OCI-LY3 (cell line): ENCODE measurements at regions not wholly inside any gene's neighbourhood (a gene's known extent, or its start where the extent isn't known, plus 50 kb on each side); places are given as distances from the start of the nearest gene placed in this dataset.

ENCODE experiments used
- H2AFZ ChIP-seq: fragments of 200-600, 300-600 bp; shearing (Covaris generic); 2 replicates; pipeline ENCODE4 v1.6.0; 2014; ENCODE audit warnings: antibody characterized with exemption, low read depth, low read length
- H3K27ac ChIP-seq: fragments of 200-600, 300-600 bp; sonication (generic); 2 replicates; pipeline ENCODE4 v1.5.1; 2014; ENCODE audit warnings: mild to moderate bottlenecking, low read length, moderate library complexity, mixed read lengths
- H3K27me3 ChIP-seq: fragments of 200-600, 300-600 bp; sonication (generic); 2 replicates; pipeline ENCODE4 v1.6.1; 2014; ENCODE audit warnings: low read depth, low read length, mixed read lengths
- H3K36me3 ChIP-seq: fragments of 200-600, 300-600 bp; sonication (generic); replicated peaks from 2 replicates; pipeline ENCODE3; 2014; ENCODE audit warnings: low read depth, low read length, mixed read lengths
- H3K4me1 ChIP-seq: fragments of 300-600, 200-600 bp; sonication (generic); 2 replicates; pipeline ENCODE4 v1.6.1; 2014; ENCODE audit warnings: low read length, mixed read lengths
- H3K4me2 ChIP-seq: fragments of 200-600, 300-600 bp; sonication (generic); 2 replicates; pipeline ENCODE4 v1.6.1; 2014; ENCODE audit warnings: low read length, mixed read lengths
- H3K4me3 ChIP-seq: fragments of 300-600, 200-600 bp; sonication (generic); 2 replicates; pipeline ENCODE4 v1.5.1; 2014; ENCODE audit warnings: antibody characterized with exemption, mild to moderate bottlenecking, low read length, moderate library complexity
- H3K79me2 ChIP-seq: fragments of 300-600, 200-600 bp; shearing (Covaris generic); 2 replicates; pipeline ENCODE4 v1.6.1; 2014; ENCODE audit warnings: mild to moderate bottlenecking, low read length, mixed read lengths
- H3K9ac ChIP-seq: fragments of 300-600, 200-600 bp; shearing (Covaris generic); 2 replicates; pipeline ENCODE4 v1.6.0; 2014; ENCODE audit warnings: mild to moderate bottlenecking, low read length, moderate library complexity
- H3K9me3 ChIP-seq: fragments of 200-600, 300-600 bp; shearing (Covaris generic); 2 replicates; pipeline ENCODE4 v1.6.1; 2014; ENCODE audit warnings: low read length, mixed read lengths; ENCODE audit not compliant: insufficient read depth
- H4K20me1 ChIP-seq: fragments of 200-600, 300-600 bp; sonication (generic); 2 replicates; pipeline ENCODE4 v1.6.1; 2016; ENCODE audit warnings: low read length, mixed read lengths; ENCODE audit not compliant: insufficient read depth
- EZH2phosphoT487 ChIP-seq: fragments of 200-600 bp; shearing (Covaris generic); IDR thresholded peaks from 2 replicates; pipeline ENCODE4 v1.6.1; 2018; ENCODE audit warnings: antibody characterized with exemption, mixed run types, low read depth
- TF ChIP-seq, protein P1 (sequence below): fragments of 200-600, 300-600 bp; sonication (generic); IDR thresholded peaks from 2 replicates; pipeline ENCODE4 v1.5.1; 2014; ENCODE audit warnings: antibody characterized with exemption, low read length, low read depth

DNA sequence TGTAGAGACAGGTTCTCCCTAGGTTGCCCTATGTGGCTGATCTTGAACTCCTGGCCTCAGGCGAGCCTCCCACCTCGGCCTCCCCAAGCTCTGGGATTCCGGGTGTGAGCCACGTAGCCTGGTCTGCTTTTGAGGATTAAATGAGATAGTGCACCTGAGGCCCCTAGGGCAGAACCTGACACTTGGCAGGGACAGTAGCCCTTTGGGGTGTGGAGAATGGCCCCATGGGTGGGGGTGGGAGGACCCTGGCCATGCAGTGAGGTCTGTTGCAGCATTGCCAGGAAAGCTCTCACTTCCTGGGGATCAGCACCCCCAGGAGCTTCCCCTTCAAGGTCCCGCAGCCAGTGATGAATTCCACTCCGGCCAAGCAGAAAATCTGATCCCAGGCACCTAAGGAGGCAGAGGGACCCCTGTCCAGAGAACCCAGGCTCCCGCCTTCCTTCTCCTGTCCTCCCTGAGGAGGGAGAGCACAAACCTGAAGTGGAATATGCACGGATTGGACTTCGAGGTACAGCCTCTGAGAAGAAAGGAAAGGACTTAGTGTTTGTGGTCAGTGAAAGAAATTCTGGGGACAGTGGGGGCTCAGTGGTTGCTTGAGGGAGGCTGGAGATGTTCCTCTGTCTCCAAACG is 73.9 kb upstream of the UNC5A start:
- Histone ChIP-seq H3K4me3 (no peak overlapping the region), H3K27me3 (peaks cover 24% of the 10 kb centered on the region)

DNA sequence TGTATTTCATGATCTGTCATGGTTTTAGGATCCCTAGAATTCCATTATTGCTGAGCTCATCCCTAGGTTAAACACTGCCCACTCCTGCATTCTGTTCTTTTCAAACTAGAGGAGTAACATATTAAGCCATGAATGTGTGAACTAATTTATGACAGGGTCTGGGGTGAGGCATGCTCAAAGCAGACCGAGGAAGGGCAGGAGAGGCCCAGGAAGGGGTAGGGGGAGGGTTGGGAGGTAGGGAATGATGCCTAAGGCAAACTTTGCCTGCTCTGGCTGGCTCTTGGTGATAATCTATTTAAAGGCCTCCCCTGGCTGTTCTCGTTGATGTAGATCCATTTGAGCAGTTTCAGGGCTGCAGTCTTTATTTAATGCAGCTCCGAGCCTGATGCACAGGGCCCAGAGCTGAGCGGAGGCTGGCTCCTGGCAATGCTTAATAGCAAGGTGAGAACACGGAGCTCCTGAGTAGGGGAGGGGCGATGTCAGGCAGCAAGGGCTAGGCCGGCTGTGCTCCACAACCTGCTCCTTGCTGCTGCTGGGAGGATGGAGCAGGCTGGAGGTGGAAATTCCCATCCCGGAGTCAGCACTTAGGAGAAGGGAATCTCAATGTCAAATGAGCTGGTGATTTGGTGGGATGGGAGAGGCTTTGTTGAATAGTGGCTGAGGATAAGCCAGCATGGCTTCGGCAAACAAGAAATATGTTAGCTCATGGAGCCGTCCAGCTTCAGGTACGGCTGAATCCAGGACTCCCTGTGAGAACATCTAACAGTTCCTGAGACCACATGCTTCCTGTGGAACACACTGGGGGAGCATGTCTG is 73.2 kb upstream of the UNC5A start:
- Histone ChIP-seq H3K9ac (no peak overlapping the region), H3K36me3 (no peaks in the 10 kb centered on the region), H3K4me2 (no peak overlapping the region), H3K79me2 (no peaks in the 10 kb centered on the region), H3K4me3 (no peak overlapping the region), H3K4me1 (no peaks in the 10 kb centered on the region), H3K27ac (no peak overlapping the region), H3K27me3 (peaks cover 16% of the 10 kb centered on the region), H2AFZ (no peak overlapping the region), H3K9me3 (no peaks in the 10 kb centered on the region), H4K20me1 (no peaks in the 10 kb centered on the region)
- TF ChIP-seq, protein P1, sequence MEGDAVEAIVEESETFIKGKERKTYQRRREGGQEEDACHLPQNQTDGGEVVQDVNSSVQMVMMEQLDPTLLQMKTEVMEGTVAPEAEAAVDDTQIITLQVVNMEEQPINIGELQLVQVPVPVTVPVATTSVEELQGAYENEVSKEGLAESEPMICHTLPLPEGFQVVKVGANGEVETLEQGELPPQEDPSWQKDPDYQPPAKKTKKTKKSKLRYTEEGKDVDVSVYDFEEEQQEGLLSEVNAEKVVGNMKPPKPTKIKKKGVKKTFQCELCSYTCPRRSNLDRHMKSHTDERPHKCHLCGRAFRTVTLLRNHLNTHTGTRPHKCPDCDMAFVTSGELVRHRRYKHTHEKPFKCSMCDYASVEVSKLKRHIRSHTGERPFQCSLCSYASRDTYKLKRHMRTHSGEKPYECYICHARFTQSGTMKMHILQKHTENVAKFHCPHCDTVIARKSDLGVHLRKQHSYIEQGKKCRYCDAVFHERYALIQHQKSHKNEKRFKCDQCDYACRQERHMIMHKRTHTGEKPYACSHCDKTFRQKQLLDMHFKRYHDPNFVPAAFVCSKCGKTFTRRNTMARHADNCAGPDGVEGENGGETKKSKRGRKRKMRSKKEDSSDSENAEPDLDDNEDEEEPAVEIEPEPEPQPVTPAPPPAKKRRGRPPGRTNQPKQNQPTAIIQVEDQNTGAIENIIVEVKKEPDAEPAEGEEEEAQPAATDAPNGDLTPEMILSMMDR: no peak
- no peak for TF ChIP-seq EZH2phosphoT487

More for the DNA sequence above, 73.9 kb upstream of the UNC5A start:
- H3K27ac ChIP-seq: no peak overlapping the region
- H3K4me1 ChIP-seq: no peaks in the 10 kb centered on the region
- no peak overlapping the region for H3K9ac ChIP-seq
- H3K79me2 ChIP-seq: no peaks in the 10 kb centered on the region
- TF ChIP-seq EZH2phosphoT487: no peak
- TF ChIP-seq, protein P1: no peak
- no peaks in the 10 kb centered on the region for H3K36me3 ChIP-seq
- no peaks in the 10 kb centered on the region for H3K9me3 ChIP-seq
- no peak overlapping the region for H3K4me2 ChIP-seq
- no peak overlapping the region for H2AFZ ChIP-seq
- no peaks in the 10 kb centered on the region for H4K20me1 ChIP-seq

DNA sequence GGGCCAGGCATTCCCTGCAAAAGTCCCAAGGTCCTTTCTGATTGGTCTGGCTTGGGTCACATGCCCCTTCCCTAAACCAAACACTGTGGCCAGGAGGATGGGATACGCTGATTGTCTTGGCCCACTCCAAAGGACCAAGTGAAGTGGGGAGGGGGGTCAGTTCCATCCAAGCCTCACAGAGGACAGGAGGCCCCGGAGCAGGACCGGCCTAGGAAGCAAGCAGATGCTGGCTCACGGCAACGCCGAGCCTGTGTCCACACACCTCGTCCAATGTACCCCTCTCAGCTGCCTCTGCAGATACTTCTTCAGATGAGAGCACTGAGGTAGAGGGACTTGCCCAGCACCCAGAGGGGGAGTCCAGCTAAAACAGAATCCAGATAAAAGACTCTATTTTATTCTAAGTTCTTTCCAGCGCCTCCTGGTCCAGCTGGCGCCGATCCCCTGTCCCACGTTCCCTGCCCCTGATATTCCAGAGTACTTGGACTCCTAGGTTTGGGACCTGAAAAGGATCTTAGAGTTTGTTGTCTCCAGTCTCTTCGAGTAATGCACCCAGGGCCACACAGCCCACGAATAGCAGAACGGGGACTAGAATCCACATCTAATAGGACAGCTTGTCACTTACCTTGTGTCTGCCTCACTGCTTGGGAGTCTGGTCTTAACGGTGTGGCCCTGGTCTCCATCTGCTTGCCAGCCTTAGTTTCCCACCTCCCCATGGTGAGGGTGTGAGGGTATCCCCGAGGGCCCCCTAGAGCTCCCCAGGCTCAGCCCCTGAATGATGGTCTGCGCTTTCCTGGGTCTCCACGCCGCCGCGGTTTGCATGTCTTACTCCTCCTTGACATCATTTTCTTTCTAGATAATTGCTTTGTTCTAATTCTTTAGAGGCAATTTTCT is 72.4 kb upstream of the UNC5A start:
- Histone ChIP-seq H3K27me3 (peaks cover 15% of the 10 kb centered on the region), H3K4me2 (no peak overlapping the region), H2AFZ (no peak overlapping the region), H3K9ac (no peak overlapping the region), H3K79me2 (no peaks in the 10 kb centered on the region), H3K4me3 (no peak overlapping the region), H3K9me3 (no peaks in the 10 kb centered on the region), H4K20me1 (no peaks in the 10 kb centered on the region), H3K4me1 (no peaks in the 10 kb centered on the region), H3K36me3 (no peaks in the 10 kb centered on the region), H3K27ac (no peak overlapping the region)
- TF ChIP-seq, protein P1: no peak
- TF ChIP-seq EZH2phosphoT487: no peak
